Skeletal muscle cell (primary cell): ENCODE measurements at regions not wholly inside any gene's neighbourhood (a gene's known extent, or its start where the extent isn't known, plus 50 kb on each side); places are given as distances from the start of the nearest gene placed in this dataset.

ENCODE experiments used
- DNase-seq: peaks from one replicate; pipeline ENCODE4 v3.0.0-alpha.2; 2010; ENCODE audit warnings: low read depth
- H3K4me3 ChIP-seq: 2 replicates; pipeline ENCODE4 v1.5.1; 2011; ENCODE audit warnings: low read depth, mild to moderate bottlenecking, control low read depth, low read length, moderate library complexity

GRCh38 chr18:70491734-70492348, 203.0 kb downstream of the SOCS6 start:
- no peak for DNase-seq
- H3K4me3 ChIP-seq = no peak overlapping the region

GRCh38 chr18:70489986-70490933, 201.4 kb downstream of the SOCS6 start:
- DNase-seq = peak; percentile 43
- H3K4me3 ChIP-seq = peak overlapping the region; percentile 23

- no peak for DNase-seq
These were observed 200.7 kb downstream of the SOCS6 start for GRCh38 chr18:70489571-70489970.

GRCh38 chr18:70469916-70470315, 181.1 kb downstream of the SOCS6 start:
- no peak overlapping the region for H3K4me3 ChIP-seq
- DNase-seq = no peak

More at GRCh38 chr18:70489571-70489970, 200.7 kb downstream of the SOCS6 start:
- no peak overlapping the region for H3K4me3 ChIP-seq

- no peak for DNase-seq
- H3K4me3 ChIP-seq = no peak overlapping the region
These were observed 180.2 kb downstream of the SOCS6 start for GRCh38 chr18:70468861-70469547.

GRCh38 chr18:70464343-70465114, 175.7 kb downstream of the SOCS6 start:
- H3K4me3 ChIP-seq = peak overlapping the region; percentile 43
- DNase-seq = peak; percentile 25

- no peak overlapping the region for H3K4me3 ChIP-seq
- no peak for DNase-seq
These were observed 174.2 kb downstream of the SOCS6 start for GRCh38 chr18:70463085-70463484.

GRCh38 chr18:70462078-70462439, 173.2 kb downstream of the SOCS6 start:
- DNase-seq = no peak
- H3K4me3 ChIP-seq = no peak overlapping the region

- no peak for DNase-seq
These were observed 172.7 kb downstream of the SOCS6 start for GRCh38 chr18:70461323-70462077.

GRCh38 chr18:70459731-70460130, 170.9 kb downstream of the SOCS6 start:
- DNase-seq = no peak
- H3K4me3 ChIP-seq = no peak overlapping the region

More at GRCh38 chr18:70461323-70462077, 172.7 kb downstream of the SOCS6 start:
- no peak overlapping the region for H3K4me3 ChIP-seq

GRCh38 chr18:70459251-70459650, 170.4 kb downstream of the SOCS6 start:
- no peak for DNase-seq
- H3K4me3 ChIP-seq = no peak overlapping the region

GRCh38 chr18:70457788-70458187, 168.9 kb downstream of the SOCS6 start:
- no peak overlapping the region for H3K4me3 ChIP-seq
- DNase-seq = no peak

- no peak overlapping the region for H3K4me3 ChIP-seq
- DNase-seq = no peak
These were observed 168.4 kb downstream of the SOCS6 start for GRCh38 chr18:70457223-70457622.

GRCh38 chr18:70456376-70456775, 167.5 kb downstream of the SOCS6 start:
- H3K4me3 ChIP-seq = no peak overlapping the region
- no peak for DNase-seq

- no peak for DNase-seq
- H3K4me3 ChIP-seq = no peak overlapping the region
These were observed 166.9 kb downstream of the SOCS6 start for GRCh38 chr18:70455731-70456130.

GRCh38 chr18:70454704-70455322, 166.0 kb downstream of the SOCS6 start:
- H3K4me3 ChIP-seq = no peak overlapping the region
- no peak for DNase-seq

- H3K4me3 ChIP-seq = no peak overlapping the region
- DNase-seq = no peak
These were observed 164.4 kb downstream of the SOCS6 start for GRCh38 chr18:70453058-70453775.

- H3K4me3 ChIP-seq = no peak overlapping the region
- no peak for DNase-seq
These were observed 163.7 kb downstream of the SOCS6 start for GRCh38 chr18:70452501-70452900.
